K562 (cell line): ENCODE measurements at regions not wholly inside any gene's neighbourhood (a gene's known extent, or its start where the extent isn't known, plus 50 kb on each side); places are given as distances from the start of the nearest gene placed in this dataset.

ENCODE experiments used
- ATAC-seq: fragments of 200-7000 bp; cut with Tn5 transposase; 3 replicates; pipeline ENCODE4 v1.9.1; 2020; ENCODE audit warnings: moderate library complexity
- BruUV-seq: library from RNA; stranded (reverse); fragments of 400-500 nt; replicated peaks from 2 replicates; lab custom pipeline; 2021; lab: Mats Ljungman, UMichigan
- CTCF ChIA-PET: fragments of 300-600 bp; formaldehyde crosslinking; extraction: SDS; loops from one replicate; lab custom pipeline; 2021; ENCODE audit warnings: low intra/inter-chr PET ratio; lab: Yijun Ruan, JAX
- POLR2A ChIA-PET: fragments of 300-600, 350-650 bp; sonication (Branson Sonifier 250); formaldehyde crosslinking; extraction: SDS; loops from one replicate; lab custom pipeline; 2021; ENCODE audit warnings: antibody characterized with exemption, inconsistent platforms; lab: Yijun Ruan, JAX
- DNase-seq, 4 experiments: peaks; one replicate each; pipeline versions ENCODE4 v3.0.0 to v3.0.0-alpha.2; 2011 to 2018; ENCODE audit warnings: low spot score in 3 of 4, mixed read lengths in 3 of 4; ENCODE audit errors: extremely low read depth in 1 of 4
- FAIRE-seq: peaks from 2 replicates; lab custom pipeline; 2011; peaks lifted over from hg19 to GRCh38; lab: Jason Lieb, UNC
- H2AFZ ChIP-seq: 2 replicates; pipeline ENCODE4 v1.6.0; 2011; ENCODE audit warnings: low read depth, low read length, control low read depth, inconsistent platforms
- H3K27ac ChIP-seq: fragments of 200-600 bp; 3 replicates; pipeline ENCODE4 v1.8.0; 2011; ENCODE audit warnings: low read depth, mild to moderate bottlenecking, control low read depth, inconsistent platforms, low read length, moderate library complexity, mixed read lengths; ENCODE audit errors: extremely low read depth
- H3K27me3 ChIP-seq, 2 experiments: fragments of 300-600 bp in 1 of 2; 2 replicates in 1 of 2; 3 replicates in 1 of 2; pipeline versions ENCODE4 v1.6.0 to v1.8.0; 2011; ENCODE audit warnings: inconsistent platforms in 2 of 2, low read length in 2 of 2, mild to moderate bottlenecking in 1 of 2, mixed read lengths in 1 of 2, moderate library complexity in 1 of 2; ENCODE audit not compliant: control insufficient read depth in 2 of 2, insufficient read depth in 2 of 2
- H3K36me3 ChIP-seq: fragments of 300-600 bp; 3 replicates; pipeline ENCODE4 v1.8.0; 2011; ENCODE audit warnings: mild to moderate bottlenecking, low read length, inconsistent platforms; ENCODE audit not compliant: control insufficient read depth, insufficient read depth
- H3K4me1 ChIP-seq, 2 experiments: fragments of 200-600 bp in 1 of 2; replicated peaks in 1 of 2; 2 replicates in 1 of 2; 3 replicates in 1 of 2; pipeline versions ENCODE4 v1.5.1 to v1.8.0; 2011; ENCODE audit warnings: inconsistent platforms in 2 of 2, low read length in 2 of 2, mild to moderate bottlenecking in 1 of 2, mixed read lengths in 1 of 2, moderate library complexity in 1 of 2; ENCODE audit not compliant: control insufficient read depth in 2 of 2, insufficient read depth in 2 of 2
- H3K4me2 ChIP-seq: 2 replicates; pipeline ENCODE4 v1.6.1; 2011; ENCODE audit warnings: low read length, control low read depth, inconsistent platforms, mixed read lengths; ENCODE audit not compliant: insufficient read depth
- H3K4me3 ChIP-seq: fragments of 200-600 bp; sonication (generic), shearing (Covaris generic); 2 replicates; pipeline ENCODE4 v1.5.1; 2016; ENCODE audit warnings: control low read depth, inconsistent platforms
- H3K79me2 ChIP-seq: fragments of 200-600 bp; 3 replicates; pipeline ENCODE4 v1.8.0; 2011; ENCODE audit warnings: low read length, inconsistent platforms; ENCODE audit not compliant: control insufficient read depth, insufficient read depth
- H3K9ac ChIP-seq, 2 experiments: 2 replicates each; pipeline versions ENCODE4 v1.6.0 to v1.6.1; 2011; ENCODE audit warnings: low read depth in 2 of 2, low read length in 2 of 2, control low read depth in 1 of 2, inconsistent platforms in 1 of 2, mild to moderate bottlenecking in 1 of 2, mixed read lengths in 1 of 2; ENCODE audit not compliant: insufficient read depth in 1 of 2
- H3K9me1 ChIP-seq: one replicate; pipeline ENCODE4 v1.6.0; 2011; ENCODE audit warnings: inconsistent platforms, mild to moderate bottlenecking, low read length, moderate library complexity; ENCODE audit not compliant: control insufficient read depth, insufficient read depth
- H3K9me3 ChIP-seq: replicated peaks from 2 replicates; pipeline ENCODE4 v1.5.1; 2011; ENCODE audit warnings: low read depth, low read length, inconsistent platforms; ENCODE audit not compliant: control insufficient read depth, insufficient read depth
- H4K20me1 ChIP-seq: replicated peaks from 2 replicates; pipeline ENCODE4 v1.6.1; 2011; ENCODE audit warnings: low read length, inconsistent platforms, mixed read lengths; ENCODE audit not compliant: control insufficient read depth, insufficient read depth
- DLX4 ChIP-seq: fragments of 250-450 bp; sonication (Bioruptor Pico); IDR thresholded peaks from 2 replicates; pipeline ENCODE4 v1.6.1; 2021; ENCODE audit warnings: mild to moderate bottlenecking
- GTF3C2 ChIP-seq: IDR thresholded peaks from 3 replicates; pipeline ENCODE4 v1.6.1; 2011; ENCODE audit warnings: borderline replicate concordance, mild to moderate bottlenecking, moderate library complexity; ENCODE audit not compliant: insufficient read length; ENCODE audit errors: extremely low read depth
- KAT7 ChIP-seq: sonication (generic); formaldehyde crosslinking; IDR thresholded peaks from 2 replicates; pipeline ENCODE4 v1.8.0; 2022; ENCODE audit warnings: missing genetic modification reagents, mild to moderate bottlenecking, borderline replicate concordance
- MEF2A ChIP-seq: IDR thresholded peaks from 2 replicates; pipeline ENCODE4 v1.6.1; 2011; ENCODE audit warnings: low read depth, mild to moderate bottlenecking, low read length, moderate library complexity; ENCODE audit not compliant: control insufficient read depth
- PHTF2 ChIP-seq: fragments of 250-450 bp; sonication (Bioruptor Pico); IDR thresholded peaks from 2 replicates; pipeline ENCODE4 v1.5.0; 2021; ENCODE audit warnings: mild to moderate bottlenecking
- RREB1 ChIP-seq: fragments of 250-450 bp; sonication (Bioruptor Pico); IDR thresholded peaks from 2 replicates; pipeline ENCODE4 v1.4.0; 2020
- SMARCE1 ChIP-seq: fragments of 450-650 bp; IDR thresholded peaks from 2 replicates; pipeline ENCODE4 v1.7.1; 2016; ENCODE audit warnings: mild to moderate bottlenecking
- ZC3H4 ChIP-seq: sonication (generic); formaldehyde crosslinking; IDR thresholded peaks from 2 replicates; pipeline ENCODE4 v1.9.0; 2021; ENCODE audit warnings: missing genetic modification reagents, borderline replicate concordance
- ZFX ChIP-seq: sonication (generic); formaldehyde crosslinking; IDR thresholded peaks from 2 replicates; pipeline ENCODE4 v1.8.0; 2022; ENCODE audit warnings: mild to moderate bottlenecking, missing genetic modification reagents, moderate library complexity
- ZNF174 ChIP-seq: fragments of 250-450 bp; sonication (Bioruptor Pico); IDR thresholded peaks from 2 replicates; pipeline ENCODE4 v1.4.0; 2020; ENCODE audit warnings: mild to moderate bottlenecking
- ZNF224 ChIP-seq: sonication (generic); formaldehyde crosslinking; IDR thresholded peaks from 2 replicates; pipeline ENCODE4 v1.8.0; 2022; ENCODE audit warnings: mild to moderate bottlenecking, missing genetic modification reagents
- ZNF277 ChIP-seq: fragments of 250-450 bp; sonication (Bioruptor Pico); IDR thresholded peaks from 2 replicates; pipeline ENCODE4 v1.8.0; 2022; ENCODE audit warnings: inconsistent platforms, mild to moderate bottlenecking, moderate library complexity, borderline replicate concordance
- WGBS: fragments of 100-300 bp; shearing (Covaris generic); methylation state at CpG from one replicate; pipeline ENCODE4 v1.1.6; 2016; ENCODE audit warnings: low coverage, mixed read lengths; ENCODE audit not compliant: insufficient coverage; ENCODE audit errors: missing lambda C conversion rate; 5-methylcytosine and 5-hydroxymethylcytosine counted together
- in situ Hi-C: fragments of 300-500 bp; cut with MboI; formaldehyde crosslinking; loops from 4 replicates; pipeline ENCODE4 v1.15.0; 2018; ENCODE audit warnings: inconsistent platforms, mixed read lengths
- intact Hi-C: fragments of 100-400 bp; cut with micrococcal nuclease; formaldehyde crosslinking; loops from 2 replicates; pipeline ENCODE4 v1.14.2; 2022

GRCh38 chr4:33088713-33089112, 2368.5 kb downstream of the PCDH7 start (continued):
- TF ChIP-seq RREB1 (CRISPR knock-in tag) (no peak), ZNF174 (CRISPR knock-in tag) (no peak), MEF2A (no peak), ZC3H4 (no peak)

GRCh38 chr4:33090910-33091309, 2370.7 kb downstream of the PCDH7 start:
- H3K9ac ChIP-seq, result no peak overlapping the region
- no peaks in the 10 kb centered on the region for H3K36me3 ChIP-seq
- H3K9me1 ChIP-seq, result no peaks in the 10 kb centered on the region
- 0% methylated on average over 6 of the region's 6 CpGs for WGBS
- POLR2A ChIA-PET, result no interaction called here
- no peaks in the 10 kb centered on the region for H3K4me1 ChIP-seq
- H3K27me3 ChIP-seq, result no peaks in the 10 kb centered on the region
- intact Hi-C loops, result no loop called here
- BruUV-seq, result no TSS peak
- DNase-seq, result no peak
- CTCF ChIA-PET, result no interaction called here
- ATAC-seq, result no peak
- H4K20me1 ChIP-seq, result no peaks in the 10 kb centered on the region
- H3K4me3 ChIP-seq, result no peak overlapping the region
- H3K79me2 ChIP-seq, result no peaks in the 10 kb centered on the region
- FAIRE-seq, result no peak
- no peak overlapping the region for H3K4me2 ChIP-seq
- H3K27ac ChIP-seq, result no peak overlapping the region
- H2AFZ ChIP-seq, result no peak overlapping the region
- in situ Hi-C loops, result no loop called here
- H3K9me3 ChIP-seq, result no peaks in the 10 kb centered on the region
- TF ChIP-seq ZNF277 (CRISPR knock-in tag) (no peak), DLX4 (CRISPR knock-in tag) (no peak), KAT7 (no peak), GTF3C2 (no peak), SMARCE1 (no peak), ZFX (no peak), PHTF2 (no peak), ZNF224 (CRISPR knock-in tag) (no peak)
